ENCODE measurements at regions not wholly inside any gene's neighbourhood (a gene's known extent, or its start where the extent isn't known, plus 50 kb on each side); places are given as distances from the start of the nearest gene placed in this dataset.

GRCh38 chr9:78879324-78880100 is 582.6 kb downstream of the PSAT1 start:
- no peak overlapping the region for H3K9ac ChIP-seq (ENCODE audit: low read length)
- TF ChIP-seq CTCF (IDR thresholded peaks at IDR 0.05; ENCODE audit: insufficient read depth, low read depth, low read length): no peak
- no peak for TF ChIP-seq EZH2 (IDR thresholded peaks at IDR 0.05; ENCODE audit: insufficient read depth, low read length)
- H4K20me1 ChIP-seq (ENCODE audit: insufficient read depth, low read length): no peaks in the 10 kb centered on the region
- FAIRE-seq (peak; percentile 34), DNase-seq (ENCODE audit: low read depth) (no peak)
- H3K36me3 ChIP-seq (ENCODE audit: insufficient read depth, low read length): no peaks in the 10 kb centered on the region
- no peaks in the 10 kb centered on the region for H3K4me1 ChIP-seq (ENCODE audit: insufficient read depth, low read length)
- no peak overlapping the region for H3K27ac ChIP-seq (ENCODE audit: low read depth, low read length)
- no peaks in the 10 kb centered on the region for H3K36me3 Mint-ChIP-seq (ENCODE audit: low read depth, unreplicated experiment)
- H3K9me3 Mint-ChIP-seq (ENCODE audit: unreplicated experiment): no peaks in the 10 kb centered on the region
- H3K9me3 ChIP-seq (ENCODE audit: insufficient read depth, low read depth, low read length): no peaks in the 10 kb centered on the region
- peaks cover 6% of the 10 kb centered on the region for H3K4me1 Mint-ChIP-seq (ENCODE audit: low read depth, unreplicated experiment)
- no peak overlapping the region for H2AFZ ChIP-seq (ENCODE audit: low read depth, low read length)
- H3K27ac Mint-ChIP-seq (ENCODE audit: unreplicated experiment): no peak overlapping the region
- no peak overlapping the region for H3K4me3 ChIP-seq (ENCODE audit: insufficient read depth, low read depth, low read length)
- H3K79me2 ChIP-seq (ENCODE audit: insufficient read depth, low read length): no peaks in the 10 kb centered on the region
- H3K27me3 ChIP-seq (ENCODE audit: insufficient read depth, low read length): no peaks in the 10 kb centered on the region
- no peak overlapping the region for H3K4me2 ChIP-seq (ENCODE audit: low read length)
- H3K4me3 Mint-ChIP-seq (ENCODE audit: unreplicated experiment): no peak overlapping the region
- no peaks in the 10 kb centered on the region for H3K27me3 Mint-ChIP-seq (ENCODE audit: low read depth, unreplicated experiment)

GRCh38 chr9:78881295-78881694 is 584.4 kb downstream of the PSAT1 start:
- DNase-seq (ENCODE audit: low read depth) (no peak), FAIRE-seq (no peak)
- Histone ChIP-seq H3K9me3 (ENCODE audit: insufficient read depth, low read depth, low read length) (no peaks in the 10 kb centered on the region), H4K20me1 (ENCODE audit: insufficient read depth, low read length) (no peaks in the 10 kb centered on the region), H3K9ac (ENCODE audit: low read length) (no peak overlapping the region), H3K4me3 (ENCODE audit: insufficient read depth, low read depth, low read length) (no peak overlapping the region), H3K27me3 (ENCODE audit: insufficient read depth, low read length) (no peaks in the 10 kb centered on the region), H3K27ac (ENCODE audit: low read depth, low read length) (no peak overlapping the region), H3K4me1 (ENCODE audit: insufficient read depth, low read length) (peaks cover 3% of the 10 kb centered on the region), H3K79me2 (ENCODE audit: insufficient read depth, low read length) (no peaks in the 10 kb centered on the region), H3K4me2 (ENCODE audit: low read length) (no peak overlapping the region), H3K36me3 (ENCODE audit: insufficient read depth, low read length) (no peaks in the 10 kb centered on the region), H2AFZ (ENCODE audit: low read depth, low read length) (no peak overlapping the region)
- Mint-ChIP-seq H3K36me3 (ENCODE audit: low read depth, unreplicated experiment) (no peaks in the 10 kb centered on the region), H3K27ac (ENCODE audit: unreplicated experiment) (no peak overlapping the region), H3K4me3 (ENCODE audit: unreplicated experiment) (no peak overlapping the region), H3K4me1 (ENCODE audit: low read depth, unreplicated experiment) (peaks cover 7% of the 10 kb centered on the region), H3K27me3 (ENCODE audit: low read depth, unreplicated experiment) (no peaks in the 10 kb centered on the region), H3K9me3 (ENCODE audit: unreplicated experiment) (no peaks in the 10 kb centered on the region)
- no peak for TF ChIP-seq EZH2 (IDR thresholded peaks at IDR 0.05; ENCODE audit: insufficient read depth, low read length)
- TF ChIP-seq CTCF (IDR thresholded peaks at IDR 0.05; ENCODE audit: insufficient read depth, low read depth, low read length): no peak

GRCh38 chr9:78882481-78882880 is 585.6 kb downstream of the PSAT1 start:
- H3K36me3 Mint-ChIP-seq (ENCODE audit: low read depth, unreplicated experiment): no peaks in the 10 kb centered on the region
- Histone ChIP-seq H3K9me3 (ENCODE audit: insufficient read depth, low read depth, low read length) (no peaks in the 10 kb centered on the region), H3K27me3 (ENCODE audit: insufficient read depth, low read length) (no peaks in the 10 kb centered on the region), H2AFZ (ENCODE audit: low read depth, low read length) (no peak overlapping the region), H3K4me3 (ENCODE audit: insufficient read depth, low read depth, low read length) (no peak overlapping the region), H3K36me3 (ENCODE audit: insufficient read depth, low read length) (no peaks in the 10 kb centered on the region), H3K9ac (ENCODE audit: low read length) (no peak overlapping the region), H3K79me2 (ENCODE audit: insufficient read depth, low read length) (no peaks in the 10 kb centered on the region), H3K4me2 (ENCODE audit: low read length) (no peak overlapping the region), H4K20me1 (ENCODE audit: insufficient read depth, low read length) (no peaks in the 10 kb centered on the region), H3K4me1 (ENCODE audit: insufficient read depth, low read length) (peaks cover 3% of the 10 kb centered on the region), H3K27ac (ENCODE audit: low read depth, low read length) (no peak overlapping the region)
- H3K4me1 Mint-ChIP-seq (ENCODE audit: low read depth, unreplicated experiment): peaks cover 7% of the 10 kb centered on the region
- no peak for DNase-seq (ENCODE audit: low read depth)
- no peaks in the 10 kb centered on the region for H3K27me3 Mint-ChIP-seq (ENCODE audit: low read depth, unreplicated experiment)
- no peak overlapping the region for H3K27ac Mint-ChIP-seq (ENCODE audit: unreplicated experiment)
- TF ChIP-seq CTCF (IDR thresholded peaks at IDR 0.05; ENCODE audit: insufficient read depth, low read depth, low read length) (no peak), EZH2 (IDR thresholded peaks at IDR 0.05; ENCODE audit: insufficient read depth, low read length) (no peak)
- no peaks in the 10 kb centered on the region for H3K9me3 Mint-ChIP-seq (ENCODE audit: unreplicated experiment)
- no peak overlapping the region for H3K4me3 Mint-ChIP-seq (ENCODE audit: unreplicated experiment)
- no peak for FAIRE-seq

Measured in astrocyte (in vitro differentiated cells and primary cell).